ENCODE measurements at regions not wholly inside any gene's neighbourhood (a gene's known extent, or its start where the extent isn't known, plus 50 kb on each side); places are given as distances from the start of the nearest gene placed in this dataset.

GRCh38 chr5:96282020-96282419, 151.0 kb downstream of the PCSK1 start:
- no peak for FAIRE-seq

DNA sequence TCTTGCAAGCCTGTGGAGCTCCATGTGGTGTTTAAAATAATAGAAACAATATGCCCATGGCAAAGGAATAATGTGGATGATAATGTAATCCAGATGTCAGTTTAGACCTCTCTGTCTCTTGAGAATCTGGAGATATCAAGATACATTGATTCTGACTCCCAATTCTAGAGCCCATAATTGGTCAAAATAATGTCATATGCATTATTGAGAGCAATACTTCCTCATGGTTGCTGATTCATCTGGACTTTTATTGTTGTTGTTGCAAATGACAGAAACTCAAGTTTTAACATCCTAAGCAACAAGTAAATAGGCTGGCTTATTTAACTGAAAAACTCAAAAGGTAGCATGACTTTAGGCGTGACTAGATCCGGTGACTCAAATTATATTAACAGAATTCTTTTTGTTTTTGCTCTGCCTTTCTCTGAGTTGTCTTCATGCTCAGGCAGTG, 152.1 kb downstream of the PCSK1 start:
- FAIRE-seq: no peak

DNA sequence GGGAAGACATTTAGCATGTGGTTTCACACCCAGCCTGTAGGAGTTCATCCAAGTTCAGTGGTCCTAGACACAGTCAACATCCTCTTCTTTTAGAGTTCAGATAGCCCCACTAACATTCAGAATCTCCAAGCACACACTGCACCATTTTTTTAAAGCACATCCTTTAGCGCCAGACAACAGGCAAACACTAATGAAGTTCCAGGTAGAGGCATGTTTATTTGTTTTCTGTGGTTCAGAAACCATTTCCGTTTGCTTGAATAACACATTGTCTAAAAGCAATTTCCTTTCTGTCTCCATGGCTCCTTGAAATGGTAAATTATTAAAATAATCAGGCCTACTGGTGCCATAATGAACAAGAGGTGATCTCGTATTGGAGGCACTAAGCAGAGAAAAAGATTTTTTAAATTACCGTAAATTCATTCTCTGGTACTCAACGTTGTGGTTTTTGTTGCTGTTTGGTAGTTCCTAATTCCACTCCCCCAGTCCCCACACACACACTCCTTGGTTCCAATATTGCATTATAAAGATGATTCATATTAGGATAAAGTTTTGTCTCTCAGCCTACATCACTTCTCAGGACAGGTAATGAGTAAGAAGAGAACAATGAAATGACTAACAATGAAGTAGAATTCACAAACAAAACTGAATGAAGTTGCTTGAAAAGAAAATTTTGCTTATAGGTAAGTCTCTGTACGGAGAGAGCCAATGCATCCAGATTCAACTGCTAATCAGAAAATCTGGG, 153.1 kb downstream of the PCSK1 start:
- FAIRE-seq: no peak

GRCh38 chr5:96278981-96279380, 154.1 kb downstream of the PCSK1 start:
- no peak for FAIRE-seq

DNA sequence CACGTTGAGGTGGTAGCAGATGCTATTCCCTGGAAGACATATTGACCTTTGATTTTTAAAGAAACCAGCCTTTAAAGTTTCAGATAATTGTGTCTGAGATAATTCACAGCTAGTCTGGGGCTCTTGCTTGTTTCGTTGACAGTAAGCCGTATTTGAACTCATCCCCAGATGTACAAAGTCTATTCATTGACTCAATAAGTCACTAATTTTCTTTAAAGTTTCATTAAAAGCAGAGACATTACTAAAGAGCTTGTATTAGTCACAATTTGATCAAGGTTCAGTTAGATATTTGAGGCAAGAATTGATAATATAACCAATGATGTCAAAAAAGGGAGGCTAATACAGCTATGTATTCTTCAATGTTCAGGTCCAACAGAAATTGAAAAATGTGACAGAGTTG, 158.0 kb downstream of the PCSK1 start:
- no peak for FAIRE-seq

- FAIRE-seq: no peak
Observed at GRCh38 chr5:96265487-96265886, 167.6 kb downstream of the PCSK1 start.

DNA sequence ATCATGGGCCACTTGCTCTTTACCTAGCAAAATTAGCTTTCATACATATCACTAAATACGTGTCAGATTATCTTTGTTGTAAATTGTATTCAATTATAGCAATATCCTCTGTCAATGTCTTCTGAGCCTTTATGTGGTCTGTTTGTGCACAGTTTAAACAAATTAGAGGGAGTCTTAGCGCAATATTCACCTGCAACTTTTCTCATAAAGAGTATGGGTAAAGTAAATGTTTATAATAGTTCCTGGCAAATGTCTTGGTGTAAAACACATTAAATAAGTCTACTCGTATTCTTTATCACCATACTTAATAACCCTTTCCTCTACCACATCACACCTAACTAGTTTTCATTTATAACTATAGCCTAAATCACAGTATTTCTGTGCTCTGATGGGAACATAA, 169.0 kb downstream of the PCSK1 start:
- no peak for FAIRE-seq

- FAIRE-seq: no peak
Observed at GRCh38 chr5:96262105-96262504, 170.9 kb downstream of the PCSK1 start.

- no peak for FAIRE-seq
Observed at GRCh38 chr5:96260009-96260408, 173.0 kb downstream of the PCSK1 start.

DNA sequence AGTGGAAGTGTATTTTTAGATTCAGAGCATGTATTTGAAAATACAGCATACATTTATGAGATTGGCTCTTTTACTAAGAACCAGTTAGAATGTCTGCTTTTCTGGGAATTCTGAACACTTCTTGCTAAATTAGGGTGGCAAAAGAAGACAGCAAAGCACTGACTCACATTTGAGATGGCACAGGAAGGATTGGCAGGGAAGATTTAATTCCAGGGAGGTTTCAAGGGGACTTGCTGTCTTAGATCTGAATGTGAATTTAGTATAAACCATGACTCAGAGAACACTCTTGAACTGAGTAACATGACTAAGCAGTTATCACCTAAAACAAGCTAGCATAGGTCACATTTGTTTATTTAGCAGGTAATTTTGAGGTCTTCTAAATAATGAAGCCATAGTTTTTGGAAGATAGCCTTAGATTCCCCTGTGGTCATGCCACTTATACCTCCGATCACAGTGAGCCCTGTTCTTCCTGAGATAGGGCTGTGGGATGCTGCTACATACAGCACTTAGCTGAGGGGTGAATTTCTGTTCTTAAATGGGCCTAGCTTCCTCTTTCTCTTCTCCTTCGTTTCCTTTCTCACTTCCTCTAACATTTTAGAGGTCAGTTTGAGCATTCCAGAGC, 173.8 kb downstream of the PCSK1 start:
- FAIRE-seq: peak; percentile 85

DNA sequence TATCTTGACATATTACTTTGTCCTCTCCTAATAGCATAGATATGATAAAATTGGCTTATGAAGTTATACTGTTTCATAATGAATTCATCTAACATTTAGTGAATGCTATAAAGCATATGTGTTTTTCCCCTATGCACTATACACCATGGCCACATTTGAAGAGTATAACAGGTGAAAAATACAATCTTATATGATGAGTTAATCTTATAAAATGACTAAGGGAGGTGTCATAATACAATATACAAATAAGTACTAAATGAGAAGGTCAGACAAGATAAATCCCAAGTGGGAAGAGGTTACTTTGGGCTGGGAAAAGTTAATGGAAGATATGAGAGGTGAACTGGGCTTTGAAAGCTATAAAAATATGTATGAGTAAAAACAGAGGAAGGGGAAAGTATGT, 174.4 kb downstream of the PCSK1 start:
- no peak for FAIRE-seq

- no peak for FAIRE-seq
Observed at GRCh38 chr5:96257904-96258303, 175.1 kb downstream of the PCSK1 start.

DNA sequence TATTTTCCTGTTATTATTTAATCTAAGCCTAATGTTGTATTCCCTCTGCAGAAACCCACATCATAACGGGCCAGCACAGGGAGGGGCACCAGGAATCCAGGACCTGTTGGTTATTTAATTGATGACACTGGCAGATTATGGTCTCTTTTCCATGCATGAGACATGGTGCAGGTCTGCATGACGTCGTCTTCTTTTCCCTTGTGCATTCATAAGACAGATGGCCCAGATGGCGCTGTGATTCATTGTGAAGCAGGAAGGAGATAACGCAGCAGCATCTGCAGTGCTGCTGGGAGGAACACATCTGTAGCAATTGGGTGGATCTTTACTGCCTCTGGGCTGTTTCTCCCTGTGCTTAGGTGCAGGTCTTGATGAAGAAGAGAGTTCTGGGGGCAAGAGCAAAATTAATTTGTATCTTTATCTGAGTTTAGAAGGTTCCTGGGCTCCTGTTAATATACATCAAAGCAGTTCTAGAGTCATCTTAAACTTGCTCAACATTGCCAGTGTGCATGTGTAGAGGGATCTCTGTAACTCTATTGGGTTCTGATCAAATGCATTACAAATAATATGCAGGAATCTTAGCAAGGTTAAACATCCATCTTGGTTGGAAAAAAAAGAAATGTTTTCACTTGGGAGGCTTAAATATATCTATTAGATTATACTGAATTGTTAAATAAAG, 176.1 kb downstream of the PCSK1 start:
- FAIRE-seq: peak; percentile 94

GRCh38 chr5:96254980-96255691, 177.9 kb downstream of the PCSK1 start:
- FAIRE-seq: peak; percentile 75

DNA sequence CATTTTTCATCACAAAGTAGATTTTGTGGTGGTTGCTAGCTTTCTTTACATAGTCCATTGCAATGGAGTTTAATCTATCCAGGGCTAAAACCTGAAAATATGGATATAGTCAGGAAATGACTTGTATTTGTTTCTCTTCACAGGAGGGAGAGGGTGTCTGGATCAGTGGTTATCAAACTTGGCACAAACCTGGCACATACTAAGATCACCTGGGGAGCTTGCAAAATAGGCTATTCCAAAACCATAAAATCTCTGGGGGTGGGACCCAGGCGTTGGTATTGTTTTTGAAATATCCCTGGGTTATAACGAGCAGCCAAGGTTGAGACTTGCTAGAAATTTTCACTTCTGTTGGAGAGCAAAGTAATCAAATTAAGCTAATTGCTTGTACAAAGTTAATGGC, 179.9 kb downstream of the PCSK1 start:
- peak; percentile 99 for FAIRE-seq

GRCh38 chr5:96252596-96252995, 180.5 kb downstream of the PCSK1 start:
- no peak for FAIRE-seq

- FAIRE-seq: no peak
Observed at GRCh38 chr5:96250782-96251181, 182.3 kb downstream of the PCSK1 start.

GRCh38 chr5:96248131-96248530, 184.9 kb downstream of the PCSK1 start:
- FAIRE-seq: no peak

DNA sequence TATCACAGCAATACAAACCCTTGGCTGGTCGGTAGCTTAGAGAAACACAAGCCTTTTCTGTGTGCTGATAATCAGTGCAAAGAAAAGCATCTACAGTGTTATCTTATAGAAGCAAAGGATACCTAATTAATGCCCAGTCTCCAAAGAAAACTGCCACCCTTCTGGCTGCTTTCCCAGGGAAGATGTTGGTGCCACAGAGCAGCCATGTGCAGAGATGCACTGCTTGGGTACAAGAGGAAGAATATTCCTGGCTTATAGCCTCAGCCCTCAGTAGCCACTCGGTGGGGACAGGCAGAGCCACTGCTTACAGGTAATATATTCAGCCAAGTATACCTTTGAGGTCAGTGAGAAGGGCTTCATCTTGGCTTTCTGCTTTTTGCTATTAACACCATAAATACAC, 185.3 kb downstream of the PCSK1 start:
- no peak for FAIRE-seq

DNA sequence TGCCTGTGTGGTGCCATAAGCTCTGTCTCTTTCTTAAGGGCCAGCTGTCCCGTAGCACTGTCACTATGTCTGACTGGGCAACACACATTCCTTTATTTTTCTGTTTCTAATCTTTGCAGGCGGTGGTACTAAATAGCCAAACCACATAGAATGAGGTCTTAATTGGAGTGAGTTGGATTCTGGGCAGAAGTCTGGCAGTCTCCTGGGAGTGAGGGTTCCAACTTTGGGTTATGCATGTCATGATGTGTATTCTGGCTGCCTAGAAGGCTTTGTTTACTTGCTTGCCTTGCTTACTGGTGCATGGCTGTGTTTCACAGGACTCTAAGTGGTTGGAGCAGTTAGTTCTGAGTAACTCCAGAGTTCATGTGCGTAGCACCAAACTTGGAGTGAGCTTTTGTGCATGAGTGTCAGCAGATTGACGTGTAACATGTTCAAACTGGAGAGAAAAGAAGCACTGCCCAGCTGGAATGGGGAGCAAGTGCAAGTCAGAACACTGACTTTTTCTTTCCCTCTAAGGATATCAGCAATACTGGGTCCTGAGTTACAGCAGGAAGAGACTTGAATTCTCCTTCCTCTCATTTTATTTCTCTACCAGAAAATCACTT, 185.8 kb downstream of the PCSK1 start:
- peak; percentile 88 for FAIRE-seq

GRCh38 chr5:96245140-96246091, 187.6 kb downstream of the PCSK1 start:
- FAIRE-seq: peak; percentile 100

- FAIRE-seq: no peak
Observed at GRCh38 chr5:96244696-96245095, 188.4 kb downstream of the PCSK1 start.
